Left ventricle myocardium inferior (tissue), 1 donor: ENCODE measurements at regions not wholly inside any gene's neighbourhood (a gene's known extent, or its start where the extent isn't known, plus 50 kb on each side); places are given as distances from the start of the nearest gene placed in this dataset.

Source experiments
- DNase-seq: peaks from one replicate; pipeline ENCODE4 v3.0.0-alpha.2; 2020
- H3K27ac ChIP-seq: fragments of 200-600 bp; replicated peaks from 2 replicates; pipeline ENCODE4 v1.8.0; 2021
- H3K27me3 ChIP-seq: fragments of 200-600 bp; 2 replicates; pipeline ENCODE4 v1.8.0; 2021; ENCODE audit warnings: low read depth
- H3K36me3 ChIP-seq: fragments of 200-600 bp; 2 replicates; pipeline ENCODE4 v1.8.0; 2021
- H3K4me1 ChIP-seq: fragments of 200-600 bp; 2 replicates; pipeline ENCODE4 v1.8.0; 2021
- H3K4me3 ChIP-seq: fragments of 200-600 bp; 2 replicates; pipeline ENCODE4 v1.8.0; 2021; ENCODE audit warnings: mild to moderate bottlenecking, moderate library complexity
- H3K9me3 ChIP-seq: fragments of 200-600 bp; replicated peaks from 2 replicates; pipeline ENCODE4 v1.8.0; 2021
- intact Hi-C: fragments of 100-400 bp; cut with micrococcal nuclease; formaldehyde crosslinking; loops from one replicate; pipeline ENCODE4 v1.11.0; 2022
- TF ChIP-seq, protein P1 (sequence below): fragments of 200-600 bp; IDR thresholded peaks from 2 replicates; pipeline ENCODE4 v1.8.0; 2021; ENCODE audit warnings: antibody characterized with exemption, mild to moderate bottlenecking, borderline replicate concordance
- donor health status: DM: no; HTN: yes; CAD: no; lungs with severe emphysema.

DNA sequence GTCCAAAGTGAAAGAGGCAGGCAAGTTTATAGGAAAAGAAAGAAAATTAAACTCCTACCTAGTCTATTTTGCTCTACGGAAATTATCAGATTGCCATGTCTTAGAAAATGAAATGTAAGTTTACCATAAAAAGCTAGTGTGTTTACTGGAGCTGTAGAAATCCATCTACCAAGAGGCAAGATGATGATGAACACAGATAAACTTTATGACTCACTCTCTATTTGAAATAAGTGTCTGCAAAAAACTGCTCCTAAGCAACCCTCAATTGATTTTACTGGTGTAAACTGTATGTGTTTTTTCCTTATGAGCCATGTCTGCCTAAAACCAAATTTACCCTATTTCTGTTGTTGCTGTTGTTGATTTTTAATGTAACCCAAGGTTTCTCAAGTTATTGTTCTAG, 73.8 kb upstream of the TMEM106B start:
- Histone ChIP-seq H3K27me3 (no peaks in the 10 kb centered on the region), H3K9me3 (peaks cover 6% of the 10 kb centered on the region), H3K36me3 (no peaks in the 10 kb centered on the region), H3K4me3 (no peak overlapping the region), H3K27ac (no peak overlapping the region), H3K4me1 (no peaks in the 10 kb centered on the region)
- TF ChIP-seq, protein P1, sequence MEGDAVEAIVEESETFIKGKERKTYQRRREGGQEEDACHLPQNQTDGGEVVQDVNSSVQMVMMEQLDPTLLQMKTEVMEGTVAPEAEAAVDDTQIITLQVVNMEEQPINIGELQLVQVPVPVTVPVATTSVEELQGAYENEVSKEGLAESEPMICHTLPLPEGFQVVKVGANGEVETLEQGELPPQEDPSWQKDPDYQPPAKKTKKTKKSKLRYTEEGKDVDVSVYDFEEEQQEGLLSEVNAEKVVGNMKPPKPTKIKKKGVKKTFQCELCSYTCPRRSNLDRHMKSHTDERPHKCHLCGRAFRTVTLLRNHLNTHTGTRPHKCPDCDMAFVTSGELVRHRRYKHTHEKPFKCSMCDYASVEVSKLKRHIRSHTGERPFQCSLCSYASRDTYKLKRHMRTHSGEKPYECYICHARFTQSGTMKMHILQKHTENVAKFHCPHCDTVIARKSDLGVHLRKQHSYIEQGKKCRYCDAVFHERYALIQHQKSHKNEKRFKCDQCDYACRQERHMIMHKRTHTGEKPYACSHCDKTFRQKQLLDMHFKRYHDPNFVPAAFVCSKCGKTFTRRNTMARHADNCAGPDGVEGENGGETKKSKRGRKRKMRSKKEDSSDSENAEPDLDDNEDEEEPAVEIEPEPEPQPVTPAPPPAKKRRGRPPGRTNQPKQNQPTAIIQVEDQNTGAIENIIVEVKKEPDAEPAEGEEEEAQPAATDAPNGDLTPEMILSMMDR = no peak
- intact Hi-C loops = no loop called here
- no peak for DNase-seq

DNA sequence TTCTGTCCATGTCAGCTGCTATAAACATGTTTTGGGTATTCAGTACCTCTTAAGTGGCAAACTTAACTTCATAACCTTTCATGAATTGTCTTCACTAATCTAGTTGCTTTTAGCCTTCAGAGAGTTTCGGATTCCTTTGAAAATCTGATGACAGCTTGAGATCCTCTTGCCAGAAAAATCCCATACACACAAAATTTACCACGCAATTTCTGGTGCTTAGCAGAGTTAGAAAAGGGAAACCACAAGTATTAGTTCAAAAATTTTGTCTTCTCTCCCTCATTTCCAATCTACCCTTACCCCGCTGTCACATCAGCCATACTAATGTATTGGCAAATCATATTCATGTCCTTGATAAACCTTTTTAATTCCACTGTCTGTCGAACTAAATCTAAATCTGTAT, 72.7 kb upstream of the TMEM106B start:
- Histone ChIP-seq H3K4me3 (no peak overlapping the region), H3K27me3 (no peaks in the 10 kb centered on the region), H3K4me1 (no peaks in the 10 kb centered on the region), H3K27ac (no peak overlapping the region), H3K36me3 (no peaks in the 10 kb centered on the region), H3K9me3 (peaks cover 2% of the 10 kb centered on the region)
- intact Hi-C loops = no loop called here
- DNase-seq = no peak
- TF ChIP-seq, protein P1 = no peak

DNA sequence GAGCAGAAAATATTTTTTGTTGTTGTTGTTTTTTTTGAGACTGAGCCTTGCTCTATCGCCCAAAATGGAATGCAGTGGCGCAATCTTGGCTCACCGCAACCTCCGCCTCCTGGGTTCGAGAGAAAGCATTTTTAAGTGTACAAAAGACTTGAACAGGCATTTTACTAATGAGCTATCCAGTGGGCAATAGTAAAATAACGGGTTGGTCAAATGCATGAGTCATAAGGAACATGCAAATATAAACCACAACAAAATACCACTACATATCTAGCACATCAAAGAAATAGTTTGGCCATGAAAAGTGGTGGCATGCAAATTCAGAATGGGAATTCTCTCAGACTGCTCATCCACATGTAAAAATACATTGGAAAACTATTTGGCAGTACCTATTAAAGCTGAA, 71.7 kb upstream of the TMEM106B start:
- TF ChIP-seq, protein P1 = no peak
- Histone ChIP-seq H3K27me3 (no peaks in the 10 kb centered on the region), H3K36me3 (no peaks in the 10 kb centered on the region), H3K4me1 (no peaks in the 10 kb centered on the region), H3K9me3 (peaks cover 10% of the 10 kb centered on the region), H3K4me3 (no peak overlapping the region), H3K27ac (no peak overlapping the region)
- no peak for DNase-seq
- intact Hi-C loops = no loop called here

DNA sequence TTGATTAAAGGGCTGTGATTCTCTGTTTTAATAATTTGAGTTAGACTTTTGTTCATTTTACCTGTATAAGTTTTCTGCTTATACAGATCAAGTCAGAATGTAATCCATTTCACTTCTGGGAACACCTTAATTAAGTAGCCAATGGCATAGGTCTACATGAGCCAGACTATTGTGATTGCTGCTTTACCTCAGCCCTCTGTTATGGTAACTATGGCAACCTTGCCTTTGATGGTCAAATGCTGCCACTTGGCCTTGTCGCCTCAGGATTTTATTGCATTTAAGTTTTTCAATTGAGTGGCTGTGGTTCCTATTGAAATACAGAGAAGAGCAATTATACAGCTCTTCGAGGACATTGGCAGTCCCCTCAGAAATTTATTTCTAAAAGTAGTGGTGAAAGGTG, 64.3 kb upstream of the TMEM106B start:
- no peak overlapping the region for H3K4me3 ChIP-seq
- H3K27ac ChIP-seq = no peak overlapping the region
- no peak for DNase-seq
- intact Hi-C loops = no loop called here
- H3K27me3 ChIP-seq = no peaks in the 10 kb centered on the region
- no peaks in the 10 kb centered on the region for H3K4me1 ChIP-seq
- peaks cover 12% of the 10 kb centered on the region for H3K9me3 ChIP-seq
- TF ChIP-seq, protein P1 = no peak
- no peaks in the 10 kb centered on the region for H3K36me3 ChIP-seq

DNA sequence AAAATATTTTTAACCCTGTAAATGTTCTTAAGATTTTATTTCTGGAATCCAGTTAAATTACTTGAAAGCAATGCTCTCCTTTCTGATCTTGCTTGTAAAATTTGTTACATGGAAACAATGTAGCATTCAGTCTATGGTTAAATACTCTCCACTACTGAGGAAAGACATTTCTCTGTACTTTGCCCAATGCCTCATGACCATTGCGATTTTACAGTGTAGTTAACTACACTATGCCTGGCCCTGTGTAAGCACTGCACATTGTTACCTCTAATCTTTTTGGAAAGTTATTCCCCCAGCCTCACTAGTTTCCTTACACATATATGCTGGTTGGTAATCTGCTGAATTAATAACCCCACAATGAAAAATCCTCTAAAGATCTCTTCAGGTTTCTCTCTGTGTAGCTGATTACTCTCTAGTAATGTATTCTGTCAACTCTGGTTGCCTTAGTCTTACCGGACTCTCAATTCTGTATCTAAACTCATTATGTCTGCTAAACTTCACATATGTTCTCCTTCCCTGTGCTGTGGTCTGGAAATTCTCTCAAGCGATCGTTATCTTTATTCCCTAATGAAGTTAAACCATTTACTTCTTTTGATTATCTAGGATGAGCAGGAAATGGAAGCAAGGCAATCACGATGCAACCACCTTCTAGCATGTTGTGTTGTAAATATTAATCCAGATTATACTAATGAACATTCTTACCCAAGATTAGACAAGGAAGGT, 58.7 kb upstream of the TMEM106B start:
- Histone ChIP-seq H3K27me3 (no peaks in the 10 kb centered on the region), H3K9me3 (no peaks in the 10 kb centered on the region), H3K27ac (no peak overlapping the region), H3K4me1 (no peaks in the 10 kb centered on the region), H3K4me3 (no peak overlapping the region), H3K36me3 (no peaks in the 10 kb centered on the region)
- TF ChIP-seq, protein P1 = no peak
- intact Hi-C loops = no loop called here
- DNase-seq = no peak
